ENCODE measurements at regions not wholly inside any gene's neighbourhood (a gene's known extent, or its start where the extent isn't known, plus 50 kb on each side); places are given as distances from the start of the nearest gene placed in this dataset.

- no peak for DNase-seq (ENCODE audit: low read depth in 2 of 2)
Measured at GRCh38 chr18:2471523-2471922, 99.8 kb downstream of the METTL4 start.

- DNase-seq (ENCODE audit: low read depth in 2 of 2): no peak
Measured at GRCh38 chr18:2478662-2479061, 92.6 kb downstream of the METTL4 start.

DNA sequence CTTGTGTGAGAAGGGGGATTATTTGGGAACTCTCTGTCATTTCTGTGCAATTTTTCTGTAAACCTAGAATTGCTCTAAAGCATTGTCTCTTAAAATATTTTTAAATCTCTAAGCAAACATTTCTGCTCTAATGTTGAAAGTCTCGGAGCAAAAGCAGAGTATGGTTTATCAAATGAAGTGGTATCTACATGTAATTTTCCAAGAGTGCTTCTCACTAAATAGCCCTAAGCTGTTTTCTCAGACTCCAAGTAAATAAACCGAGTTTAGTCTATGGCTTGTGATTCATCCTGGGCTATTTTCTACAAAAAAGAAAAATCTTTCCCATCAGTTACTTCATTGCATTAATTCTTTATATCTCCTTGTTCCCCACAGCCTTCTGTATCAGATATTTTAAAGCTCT is 90.8 kb downstream of the METTL4 start:
- DNase-seq (ENCODE audit: low read depth in 2 of 2): no peak

DNA sequence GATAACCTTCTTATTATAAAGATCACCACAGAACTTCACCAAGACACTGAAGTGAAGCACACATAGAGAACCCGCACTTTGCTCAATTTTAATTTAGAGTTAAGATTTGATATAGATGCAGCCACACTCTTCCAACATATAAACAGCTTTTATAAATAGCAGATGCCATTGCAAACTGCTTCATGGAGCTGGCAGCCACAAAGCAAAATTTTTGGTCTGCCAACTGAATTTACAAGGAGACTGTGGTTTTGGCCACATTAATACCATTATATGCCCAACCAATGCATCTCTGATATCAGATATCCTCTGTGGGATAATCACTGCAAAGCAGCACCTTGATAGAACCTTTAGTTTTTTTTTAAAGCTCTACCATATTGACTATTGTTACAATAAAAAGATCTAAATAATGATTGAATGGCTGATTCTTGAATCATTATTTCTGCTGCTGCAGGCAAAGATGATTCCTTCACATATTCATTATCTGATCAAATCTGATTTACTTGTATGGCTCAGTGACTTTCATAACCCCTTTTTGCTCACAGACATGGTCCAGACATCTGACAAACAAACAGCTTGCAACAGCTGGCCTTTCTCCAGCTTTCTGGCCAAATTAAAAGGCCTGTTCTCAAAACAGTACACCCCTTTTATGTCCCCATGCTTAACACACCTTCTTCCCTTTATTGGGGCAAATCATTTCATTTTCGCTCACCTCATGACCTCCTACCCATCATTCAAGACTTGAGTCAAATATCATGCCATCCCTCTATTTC is 88.4 kb downstream of the METTL4 start:
- no peak for DNase-seq (ENCODE audit: low read depth in 2 of 2)

DNA sequence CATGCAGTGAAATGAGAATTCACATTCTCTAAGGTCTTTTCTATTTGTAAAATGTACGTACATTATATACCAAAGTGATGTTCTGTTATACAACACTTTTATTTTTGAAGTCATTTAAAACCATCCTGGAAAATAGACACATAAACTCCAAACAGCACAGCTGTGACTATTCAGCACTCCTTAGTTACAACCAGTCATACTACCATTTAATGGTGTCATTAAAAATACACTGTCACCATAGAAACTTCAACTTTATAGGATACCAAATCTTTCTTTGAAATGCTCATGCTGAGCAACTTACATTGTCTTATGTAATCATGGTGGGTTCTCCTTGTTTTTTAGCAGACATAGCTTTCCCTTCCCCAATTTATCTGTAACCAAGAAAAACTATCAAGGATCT is 85.3 kb downstream of the METTL4 start:
- no peak for DNase-seq (ENCODE audit: low read depth in 2 of 2)

GRCh38 chr18:2486426-2486825 is 84.9 kb downstream of the METTL4 start:
- no peak for DNase-seq (ENCODE audit: low read depth in 2 of 2)

Data from dermis microvascular lymphatic vessel endothelial cell (primary cell).